HEK293 (cell line): ENCODE measurements at regions not wholly inside any gene's neighbourhood (a gene's known extent, or its start where the extent isn't known, plus 50 kb on each side); places are given as distances from the start of the nearest gene placed in this dataset.

Experiments used
- CTCF ChIA-PET: fragments of 350-600 bp; formaldehyde crosslinking; extraction: SDS; loops from one replicate; lab custom pipeline; 2021; ENCODE audit warnings: antibody characterized with exemption; lab: Yijun Ruan, JAX
- POLR2A ChIA-PET: fragments of 300-600 bp; formaldehyde crosslinking; extraction: SDS; loops from one replicate; lab custom pipeline; 2020; ENCODE audit warnings: antibody characterized with exemption, inconsistent platforms; lab: Yijun Ruan, JAX
- H3K27ac ChIP-seq: fragments of 200-500 bp; sonication (Bioruptor generic); 2 replicates; pipeline ENCODE4 v1.5.1; 2014; ENCODE audit warnings: low read depth, low read length, control low read depth, inconsistent platforms; ENCODE audit errors: extremely low read depth
- H3K36me3 ChIP-seq, 2 experiments: fragments of 200-500 bp in 1 of 2; sonication (Bioruptor generic) in 1 of 2; 1 replicate in 1 of 2; 2 replicates in 1 of 2; pipeline ENCODE4 v1.5.1; 2014 to 2017; ENCODE audit warnings: inconsistent platforms in 2 of 2, low read length in 2 of 2; ENCODE audit not compliant: control insufficient read depth in 2 of 2, insufficient read depth in 1 of 2
- H3K4me1 ChIP-seq: fragments of 200-500 bp; sonication (Bioruptor generic); 2 replicates; pipeline ENCODE4 v1.5.1; 2014; ENCODE audit warnings: mild to moderate bottlenecking, low read length, inconsistent platforms; ENCODE audit not compliant: control insufficient read depth, insufficient read depth
- H3K4me3 ChIP-seq: 2 replicates; pipeline ENCODE4 v1.5.1; 2011; ENCODE audit warnings: low read depth, mild to moderate bottlenecking, control low read depth, low read length, moderate library complexity
- H3K9me3 ChIP-seq: fragments of 200-500 bp; sonication (Bioruptor generic); 2 replicates; pipeline ENCODE4 v1.5.1; 2014; ENCODE audit warnings: low read depth, low read length, inconsistent platforms; ENCODE audit not compliant: control insufficient read depth, insufficient read depth
- GLIS2 ChIP-seq: fragments of 450-650 bp; formaldehyde crosslinking; IDR thresholded peaks from 2 replicates; pipeline ENCODE4 v1.5.1; 2016; ENCODE audit warnings: missing biosample characterization, missing genetic modification characterization
- HOXC10 ChIP-seq: sonication (generic); formaldehyde crosslinking; IDR thresholded peaks from 2 replicates; pipeline ENCODE4 v1.8.1; 2023; ENCODE audit warnings: mild to moderate bottlenecking, missing genetic modification reagents
- KLF10 ChIP-seq: fragments of 450-650 bp; IDR thresholded peaks from 2 replicates; pipeline ENCODE4 v1.5.1; 2018; ENCODE audit warnings: missing biosample characterization, mild to moderate bottlenecking, missing genetic modification characterization
- RBAK ChIP-seq: fragments of 450-650 bp; formaldehyde crosslinking; IDR thresholded peaks from 2 replicates; pipeline ENCODE4 v1.5.1; 2016; ENCODE audit warnings: missing biosample characterization, missing genetic modification characterization
- SETDB1 ChIP-seq: IDR thresholded peaks from one replicate; pipeline ENCODE4 v1.6.1; 2017; ENCODE audit warnings: mild to moderate bottlenecking, low read length, moderate library complexity, mixed read lengths; ENCODE audit not compliant: insufficient read length
- ZBTB1 ChIP-seq: fragments of 450-650 bp; formaldehyde crosslinking; IDR thresholded peaks from 2 replicates; pipeline ENCODE4 v1.5.1; 2016; ENCODE audit warnings: missing biosample characterization, missing genetic modification characterization
- ZNF335 ChIP-seq: fragments of 450-650 bp; formaldehyde crosslinking; conservative IDR thresholded peaks from 2 replicates; pipeline ENCODE4 v1.5.1; 2016; ENCODE audit warnings: missing biosample characterization, missing genetic modification characterization
- ZNF354C ChIP-seq: fragments of 450-650 bp; formaldehyde crosslinking; IDR thresholded peaks from 2 replicates; pipeline ENCODE4 v1.5.1; 2016; ENCODE audit warnings: missing biosample characterization, missing genetic modification characterization, low read depth, borderline replicate concordance
- ZNF394 ChIP-seq: fragments of 450-650 bp; formaldehyde crosslinking; IDR thresholded peaks from 2 replicates; pipeline ENCODE4 v1.5.1; 2016; ENCODE audit warnings: missing biosample characterization, missing genetic modification characterization, mild to moderate bottlenecking, moderate library complexity, borderline replicate concordance
- ZNF530 ChIP-seq: fragments of 450-650 bp; formaldehyde crosslinking; IDR thresholded peaks from 2 replicates; pipeline ENCODE4 v1.5.1; 2016; ENCODE audit warnings: low read depth, missing biosample characterization, missing genetic modification characterization
- ZNF560 ChIP-seq: fragments of 450-650 bp; formaldehyde crosslinking; IDR thresholded peaks from 2 replicates; pipeline ENCODE4 v1.5.1; 2017; ENCODE audit warnings: missing biosample characterization, missing genetic modification characterization, borderline replicate concordance
- ZNF561 ChIP-seq: fragments of 450-650 bp; IDR thresholded peaks from 2 replicates; pipeline ENCODE4 v1.5.1; 2018; ENCODE audit warnings: missing biosample characterization, missing genetic modification characterization, borderline replicate concordance
- ZNF654 ChIP-seq: fragments of 450-650 bp; formaldehyde crosslinking; IDR thresholded peaks from 2 replicates; pipeline ENCODE4 v1.5.1; 2016; ENCODE audit warnings: low read depth, missing biosample characterization, missing genetic modification characterization
- ZNF658 ChIP-seq: fragments of 450-650 bp; formaldehyde crosslinking; IDR thresholded peaks from 2 replicates; pipeline ENCODE4; 2016; ENCODE audit warnings: missing biosample characterization, missing genetic modification characterization
- TF ChIP-seq, protein P1 (sequence below): fragments of 450-650 bp; formaldehyde crosslinking; IDR thresholded peaks from 2 replicates; pipeline ENCODE4 v1.5.1; 2016; ENCODE audit warnings: missing biosample characterization, missing genetic modification characterization
- TF ChIP-seq, protein P2 (sequence below): fragments of 450-650 bp; formaldehyde crosslinking; IDR thresholded peaks from 2 replicates; pipeline ENCODE4; 2016; ENCODE audit warnings: missing biosample characterization, missing genetic modification characterization
- TF ChIP-seq, protein P3 (sequence below): fragments of 450-650 bp; formaldehyde crosslinking; IDR thresholded peaks from 2 replicates; pipeline ENCODE4 v1.5.1; 2017; ENCODE audit warnings: missing biosample characterization, missing genetic modification characterization
- TF ChIP-seq, protein P4 (sequence below): fragments of 450-650 bp; formaldehyde crosslinking; IDR thresholded peaks from 2 replicates; pipeline ENCODE4 v1.5.1; 2016; ENCODE audit warnings: missing biosample characterization, missing genetic modification characterization
- TF ChIP-seq, protein P5 (sequence below): fragments of 450-650 bp; formaldehyde crosslinking; IDR thresholded peaks from 2 replicates; pipeline ENCODE4 v1.5.1; 2016; ENCODE audit warnings: missing biosample characterization, missing genetic modification characterization
- TF ChIP-seq, protein P6 (sequence below): fragments of 450-650 bp; formaldehyde crosslinking; IDR thresholded peaks from 2 replicates; pipeline ENCODE4 v1.5.1; 2016; ENCODE audit warnings: missing biosample characterization, missing genetic modification characterization

DNA sequence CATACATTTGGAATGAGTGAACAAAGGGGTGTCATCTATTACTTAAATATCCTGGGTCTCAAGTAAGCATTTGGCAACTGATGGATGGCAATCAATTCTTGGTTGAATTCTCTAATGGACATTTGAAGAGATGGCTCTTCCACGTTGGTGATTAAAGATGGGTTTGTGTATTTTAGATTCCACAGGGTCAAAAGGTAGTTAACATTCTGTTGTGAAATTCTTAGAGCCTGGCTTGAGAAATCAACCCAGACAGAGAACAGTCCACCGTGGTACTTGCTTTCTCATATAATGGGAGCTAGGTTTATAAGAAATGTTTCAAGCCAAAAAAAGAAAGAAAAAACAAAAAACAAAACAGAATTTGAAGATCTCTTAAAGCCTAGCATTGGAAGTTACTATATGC lies 355.9 kb upstream of the PITX2 start:
- TF ChIP-seq ZNF560 (tag by site-specific recombination), result no peak
- TF ChIP-seq ZNF354C (tag by site-specific recombination), result no peak
- no peak for TF ChIP-seq ZNF394 (tag by site-specific recombination)
- TF ChIP-seq GLIS2 (tag by site-specific recombination), result no peak
- TF ChIP-seq ZNF530, result no peak
- Histone ChIP-seq H3K27ac (no peak overlapping the region), H3K4me1 (no peaks in the 10 kb centered on the region), H3K9me3 (no peaks in the 10 kb centered on the region), H3K4me3 (no peak overlapping the region), H3K36me3 (no peaks in the 10 kb centered on the region)
- ChIA-PET CTCF (interaction anchor here (1.6 kb wide), 1 partner anchor 8 kb away, joined by 11 read pairs; no protein-coding TSS in a partner anchor), POLR2A (no interaction called here)

DNA sequence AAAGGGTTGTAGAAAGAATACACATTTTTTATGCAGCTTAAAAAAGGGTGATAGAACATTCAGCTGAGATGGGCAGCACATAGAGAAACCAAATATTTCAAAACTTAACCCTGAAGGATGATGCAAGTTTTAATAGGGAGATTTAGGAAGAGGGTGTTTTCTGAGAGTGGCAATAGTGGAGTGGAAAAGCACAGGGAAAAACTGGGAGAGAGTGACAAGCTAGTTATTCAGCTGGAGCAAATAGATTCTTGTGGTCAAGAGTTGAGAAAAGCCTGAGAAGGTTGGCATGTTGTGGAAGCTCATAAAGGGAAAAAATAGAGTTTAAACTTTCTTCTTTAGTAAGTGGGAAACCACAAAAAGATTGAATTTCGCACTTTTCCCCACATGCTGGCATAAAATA lies 359.6 kb upstream of the PITX2 start:
- no peaks in the 10 kb centered on the region for H3K36me3 ChIP-seq
- no peaks in the 10 kb centered on the region for H3K9me3 ChIP-seq
- ChIA-PET CTCF (no interaction called here), POLR2A (no interaction called here)
- no peak overlapping the region for H3K4me3 ChIP-seq
- H3K27ac ChIP-seq, result no peak overlapping the region
- H3K4me1 ChIP-seq, result no peaks in the 10 kb centered on the region
- TF ChIP-seq ZBTB1 (no peak), ZNF658 (no peak), KLF10 (tag by site-specific recombination) (no peak), SETDB1 (no peak), RBAK (tag by site-specific recombination) (no peak), ZNF654 (tag by site-specific recombination) (no peak), HOXC10 (no peak), ZNF335 (tag by site-specific recombination) (no peak)
- TF ChIP-seq, protein P1, sequence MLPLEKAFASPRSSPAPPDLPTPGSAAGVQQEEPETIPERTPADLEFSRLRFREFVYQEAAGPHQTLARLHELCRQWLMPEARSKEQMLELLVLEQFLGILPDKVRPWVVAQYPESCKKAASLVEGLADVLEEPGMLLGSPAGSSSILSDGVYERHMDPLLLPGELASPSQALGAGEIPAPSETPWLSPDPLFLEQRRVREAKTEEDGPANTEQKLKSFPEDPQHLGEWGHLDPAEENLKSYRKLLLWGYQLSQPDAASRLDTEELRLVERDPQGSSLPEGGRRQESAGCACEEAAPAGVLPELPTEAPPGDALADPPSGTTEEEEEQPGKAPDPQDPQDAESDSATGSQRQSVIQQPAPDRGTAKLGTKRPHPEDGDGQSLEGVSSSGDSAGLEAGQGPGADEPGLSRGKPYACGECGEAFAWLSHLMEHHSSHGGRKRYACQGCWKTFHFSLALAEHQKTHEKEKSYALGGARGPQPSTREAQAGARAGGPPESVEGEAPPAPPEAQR (tag by site-specific recombination), result no peak
- TF ChIP-seq, protein P2, sequence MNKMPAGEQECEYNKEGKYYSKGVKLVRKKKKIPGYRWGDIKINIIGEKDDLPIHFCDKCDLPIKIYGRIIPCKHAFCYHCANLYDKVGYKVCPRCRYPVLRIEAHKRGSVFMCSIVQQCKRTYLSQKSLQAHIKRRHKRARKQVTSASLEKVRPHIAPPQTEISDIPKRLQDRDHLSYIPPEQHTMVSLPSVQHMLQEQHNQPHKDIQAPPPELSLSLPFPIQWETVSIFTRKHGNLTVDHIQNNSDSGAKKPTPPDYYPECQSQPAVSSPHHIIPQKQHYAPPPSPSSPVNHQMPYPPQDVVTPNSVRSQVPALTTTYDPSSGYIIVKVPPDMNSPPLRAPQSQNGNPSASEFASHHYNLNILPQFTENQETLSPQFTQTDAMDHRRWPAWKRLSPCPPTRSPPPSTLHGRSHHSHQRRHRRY, result no peak

DNA sequence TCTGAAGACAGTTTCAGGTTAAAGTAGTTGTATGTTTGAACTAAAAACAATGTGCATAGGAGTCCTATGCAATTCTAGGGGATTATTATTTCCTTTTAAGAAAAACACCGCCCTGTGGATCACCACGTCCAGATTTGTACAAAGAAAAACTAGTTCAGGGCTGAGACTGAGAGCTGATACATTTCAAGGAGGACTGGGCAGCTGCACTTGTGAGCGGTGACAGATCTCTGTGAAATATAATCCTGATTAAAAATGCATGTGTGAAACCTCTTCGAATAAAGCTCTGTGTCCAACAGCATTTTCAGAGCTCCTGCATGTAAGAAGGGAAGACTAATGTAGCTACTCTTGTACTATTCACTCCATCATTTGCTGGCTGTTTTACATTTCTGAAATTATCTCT lies 365.8 kb upstream of the PITX2 start:
- POLR2A ChIA-PET, result no interaction called here
- Histone ChIP-seq H3K4me1 (no peaks in the 10 kb centered on the region; the same call in 1 of the 2 replicates), H3K4me3 (no peak overlapping the region), H3K36me3 (no peaks in the 10 kb centered on the region), H3K27ac (no peak overlapping the region), H3K9me3 (no peaks in the 10 kb centered on the region)
- CTCF ChIA-PET, result interaction anchor here (0.6 to 1.0 kb wide), 3 partner anchors 13 to 487 kb away, joined by 3 read pairs; no protein-coding TSS in a partner anchor
- no peak for TF ChIP-seq ZNF561 (tag by site-specific recombination)
- TF ChIP-seq, protein P3, sequence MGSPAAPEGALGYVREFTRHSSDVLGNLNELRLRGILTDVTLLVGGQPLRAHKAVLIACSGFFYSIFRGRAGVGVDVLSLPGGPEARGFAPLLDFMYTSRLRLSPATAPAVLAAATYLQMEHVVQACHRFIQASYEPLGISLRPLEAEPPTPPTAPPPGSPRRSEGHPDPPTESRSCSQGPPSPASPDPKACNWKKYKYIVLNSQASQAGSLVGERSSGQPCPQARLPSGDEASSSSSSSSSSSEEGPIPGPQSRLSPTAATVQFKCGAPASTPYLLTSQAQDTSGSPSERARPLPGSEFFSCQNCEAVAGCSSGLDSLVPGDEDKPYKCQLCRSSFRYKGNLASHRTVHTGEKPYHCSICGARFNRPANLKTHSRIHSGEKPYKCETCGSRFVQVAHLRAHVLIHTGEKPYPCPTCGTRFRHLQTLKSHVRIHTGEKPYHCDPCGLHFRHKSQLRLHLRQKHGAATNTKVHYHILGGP (tag by site-specific recombination), result no peak
- TF ChIP-seq, protein P4, sequence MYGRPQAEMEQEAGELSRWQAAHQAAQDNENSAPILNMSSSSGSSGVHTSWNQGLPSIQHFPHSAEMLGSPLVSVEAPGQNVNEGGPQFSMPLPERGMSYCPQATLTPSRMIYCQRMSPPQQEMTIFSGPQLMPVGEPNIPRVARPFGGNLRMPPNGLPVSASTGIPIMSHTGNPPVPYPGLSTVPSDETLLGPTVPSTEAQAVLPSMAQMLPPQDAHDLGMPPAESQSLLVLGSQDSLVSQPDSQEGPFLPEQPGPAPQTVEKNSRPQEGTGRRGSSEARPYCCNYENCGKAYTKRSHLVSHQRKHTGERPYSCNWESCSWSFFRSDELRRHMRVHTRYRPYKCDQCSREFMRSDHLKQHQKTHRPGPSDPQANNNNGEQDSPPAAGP, result no peak
- TF ChIP-seq, protein P5, sequence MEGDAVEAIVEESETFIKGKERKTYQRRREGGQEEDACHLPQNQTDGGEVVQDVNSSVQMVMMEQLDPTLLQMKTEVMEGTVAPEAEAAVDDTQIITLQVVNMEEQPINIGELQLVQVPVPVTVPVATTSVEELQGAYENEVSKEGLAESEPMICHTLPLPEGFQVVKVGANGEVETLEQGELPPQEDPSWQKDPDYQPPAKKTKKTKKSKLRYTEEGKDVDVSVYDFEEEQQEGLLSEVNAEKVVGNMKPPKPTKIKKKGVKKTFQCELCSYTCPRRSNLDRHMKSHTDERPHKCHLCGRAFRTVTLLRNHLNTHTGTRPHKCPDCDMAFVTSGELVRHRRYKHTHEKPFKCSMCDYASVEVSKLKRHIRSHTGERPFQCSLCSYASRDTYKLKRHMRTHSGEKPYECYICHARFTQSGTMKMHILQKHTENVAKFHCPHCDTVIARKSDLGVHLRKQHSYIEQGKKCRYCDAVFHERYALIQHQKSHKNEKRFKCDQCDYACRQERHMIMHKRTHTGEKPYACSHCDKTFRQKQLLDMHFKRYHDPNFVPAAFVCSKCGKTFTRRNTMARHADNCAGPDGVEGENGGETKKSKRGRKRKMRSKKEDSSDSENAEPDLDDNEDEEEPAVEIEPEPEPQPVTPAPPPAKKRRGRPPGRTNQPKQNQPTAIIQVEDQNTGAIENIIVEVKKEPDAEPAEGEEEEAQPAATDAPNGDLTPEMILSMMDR (tag by site-specific recombination), result no peak
- TF ChIP-seq, protein P6, sequence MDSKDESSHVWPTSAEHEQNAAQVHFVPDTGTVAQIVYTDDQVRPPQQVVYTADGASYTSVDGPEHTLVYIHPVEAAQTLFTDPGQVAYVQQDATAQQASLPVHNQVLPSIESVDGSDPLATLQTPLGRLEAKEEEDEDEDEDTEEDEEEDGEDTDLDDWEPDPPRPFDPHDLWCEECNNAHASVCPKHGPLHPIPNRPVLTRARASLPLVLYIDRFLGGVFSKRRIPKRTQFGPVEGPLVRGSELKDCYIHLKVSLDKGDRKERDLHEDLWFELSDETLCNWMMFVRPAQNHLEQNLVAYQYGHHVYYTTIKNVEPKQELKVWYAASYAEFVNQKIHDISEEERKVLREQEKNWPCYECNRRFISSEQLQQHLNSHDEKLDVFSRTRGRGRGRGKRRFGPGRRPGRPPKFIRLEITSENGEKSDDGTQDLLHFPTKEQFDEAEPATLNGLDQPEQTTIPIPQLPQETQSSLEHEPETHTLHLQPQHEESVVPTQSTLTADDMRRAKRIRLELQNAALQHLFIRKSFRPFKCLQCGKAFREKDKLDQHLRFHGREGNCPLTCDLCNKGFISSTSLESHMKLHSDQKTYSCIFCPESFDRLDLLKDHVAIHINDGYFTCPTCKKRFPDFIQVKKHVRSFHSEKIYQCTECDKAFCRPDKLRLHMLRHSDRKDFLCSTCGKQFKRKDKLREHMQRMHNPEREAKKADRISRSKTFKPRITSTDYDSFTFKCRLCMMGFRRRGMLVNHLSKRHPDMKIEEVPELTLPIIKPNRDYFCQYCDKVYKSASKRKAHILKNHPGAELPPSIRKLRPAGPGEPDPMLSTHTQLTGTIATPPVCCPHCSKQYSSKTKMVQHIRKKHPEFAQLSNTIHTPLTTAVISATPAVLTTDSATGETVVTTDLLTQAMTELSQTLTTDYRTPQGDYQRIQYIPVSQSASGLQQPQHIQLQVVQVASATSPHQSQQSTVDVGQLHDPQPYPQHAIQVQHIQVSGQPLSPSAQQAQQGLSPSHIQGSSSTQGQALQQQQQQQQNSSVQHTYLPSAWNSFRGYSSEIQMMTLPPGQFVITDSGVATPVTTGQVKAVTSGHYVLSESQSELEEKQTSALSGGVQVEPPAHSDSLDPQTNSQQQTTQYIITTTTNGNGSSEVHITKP (tag by site-specific recombination), result no peak
